HCT116 (cell line): ENCODE measurements at regions not wholly inside any gene's neighbourhood (a gene's known extent, or its start where the extent isn't known, plus 50 kb on each side); places are given as distances from the start of the nearest gene placed in this dataset.

Experiments
- ATAC-seq: fragments of 200-7000 bp; cut with Tn5 transposase; 2 replicates; pipeline ENCODE4 v1.9.1; 2020; ENCODE audit warnings: mild to moderate bottlenecking, moderate library complexity
- BruUV-seq: library from RNA; stranded (reverse); fragments of 400-500 nt; replicated peaks from 2 replicates; lab custom pipeline; 2021; lab: Mats Ljungman, UMichigan
- CTCF ChIA-PET: fragments of 300-600 bp; sonication (Branson Sonifier 250); formaldehyde crosslinking; loops from one replicate; lab custom pipeline; 2021; ENCODE audit warnings: antibody characterized with exemption; lab: Charles Lee
- POLR2A ChIA-PET: fragments of 300-600, 350-600 bp; sonication (Branson Sonifier 250); formaldehyde crosslinking; loops from one replicate; lab custom pipeline; 2021; ENCODE audit warnings: antibody characterized with exemption; lab: Charles Lee
- RAD21 ChIA-PET, 2 experiments: fragments of 300-600 bp; sonication (Branson Sonifier 250); formaldehyde crosslinking; loops; one replicate each; lab custom pipeline; 2023; ENCODE audit warnings: low total read pairs in 2 of 2; ENCODE audit not compliant: uncharacterized antibody in 2 of 2, unreplicated experiment in 2 of 2, low non-redundant PET in 1 of 2; lab: Charles Lee
- DNase-seq: peaks from one replicate; pipeline ENCODE4 v3.0.0-alpha.2; 2010; ENCODE audit warnings: low read depth, low spot score
- H2AFZ ChIP-seq: fragments of 200-600 bp; shearing (Covaris generic), sonication (generic); 2 replicates; pipeline ENCODE4 v1.6.1; 2017; ENCODE audit warnings: low read depth, mixed run types, mixed read lengths, antibody characterized with exemption, low read length; ENCODE audit not compliant: poor library complexity, severe bottlenecking
- H3K27ac ChIP-seq: 2 replicates; pipeline ENCODE4 v1.5.1; 2012; ENCODE audit warnings: low read depth, low read length
- H3K27me3 ChIP-seq: fragments of 200-600 bp; sonication (generic); 2 replicates; pipeline ENCODE4 v1.6.1; 2016; ENCODE audit warnings: mixed run types, low read length, mixed read lengths; ENCODE audit not compliant: insufficient read depth
- H3K36me3 ChIP-seq, 2 experiments: fragments of 200-500 bp in 1 of 2; fragments of 200-600 bp in 1 of 2; sonication (Bioruptor generic) in 1 of 2; sonication (generic) in 1 of 2; 2 replicates each; pipeline versions ENCODE4 v1.5.1 to v1.6.1; 2014 to 2016; ENCODE audit warnings: low read length in 2 of 2, inconsistent platforms in 1 of 2, mixed read lengths in 1 of 2, mixed run types in 1 of 2; ENCODE audit not compliant: insufficient read depth in 2 of 2, control insufficient read depth in 1 of 2
- H3K4me1 ChIP-seq, 2 experiments: fragments of 200-600 bp in 1 of 2; sonication (generic) in 1 of 2; 2 replicates each; pipeline versions ENCODE4 v1.5.1 to v1.6.1; 2012 to 2017; ENCODE audit warnings: low read length in 2 of 2, inconsistent platforms in 1 of 2, mild to moderate bottlenecking in 1 of 2, mixed read lengths in 1 of 2, mixed run types in 1 of 2, moderate library complexity in 1 of 2; ENCODE audit not compliant: insufficient read depth in 2 of 2, control insufficient read depth in 1 of 2
- H3K4me2 ChIP-seq: fragments of 200-600 bp; sonication (generic); 2 replicates; pipeline ENCODE4 v1.6.1; 2017; ENCODE audit warnings: mixed run types, low read length, mixed read lengths
- H3K4me3 ChIP-seq, 2 experiments: fragments of 200-600 bp in 1 of 2; sonication (generic) in 1 of 2; replicated peaks in 1 of 2; 2 replicates each; pipeline ENCODE4 v1.5.1; 2011 to 2016; ENCODE audit warnings: low read length in 2 of 2, control low read depth in 1 of 2, low read depth in 1 of 2, mild to moderate bottlenecking in 1 of 2, mixed read lengths in 1 of 2, mixed run types in 1 of 2
- H3K79me2 ChIP-seq: fragments of 200-600 bp; sonication (generic); 2 replicates; pipeline ENCODE4 v1.6.1; 2017; ENCODE audit warnings: mild to moderate bottlenecking, mixed run types, low read length, moderate library complexity, mixed read lengths; ENCODE audit not compliant: insufficient read depth
- H3K9ac ChIP-seq: fragments of 200-600 bp; sonication (generic); 2 replicates; pipeline ENCODE4 v1.6.1; 2016; ENCODE audit warnings: low read length, mixed read lengths
- H3K9me2 ChIP-seq: fragments of 200-600 bp; sonication (generic), shearing (Covaris generic); 2 replicates; pipeline ENCODE4 v1.6.1; 2017; ENCODE audit warnings: mixed run types, mild to moderate bottlenecking, moderate library complexity; ENCODE audit not compliant: insufficient read depth
- H3K9me3 ChIP-seq, 2 experiments: fragments of 200-500 bp in 1 of 2; fragments of 200-600 bp in 1 of 2; sonication (Bioruptor generic) in 1 of 2; sonication (generic) in 1 of 2; 2 replicates each; pipeline ENCODE4 v1.6.1; 2014 to 2017; ENCODE audit warnings: low read length in 2 of 2, mixed read lengths in 2 of 2, inconsistent platforms in 1 of 2, low read depth in 1 of 2, mild to moderate bottlenecking in 1 of 2, mixed run types in 1 of 2, moderate library complexity in 1 of 2; ENCODE audit not compliant: control insufficient read depth in 1 of 2, insufficient read depth in 1 of 2
- H4K20me1 ChIP-seq: fragments of 200-600 bp; sonication (generic), shearing (Covaris generic); 2 replicates; pipeline ENCODE4 v1.6.1; 2017; ENCODE audit warnings: mixed run types, mild to moderate bottlenecking, moderate library complexity; ENCODE audit not compliant: insufficient read depth
- ATF3 ChIP-seq: IDR thresholded peaks from 2 replicates; pipeline ENCODE4 v1.6.1; 2012
- CBX3 ChIP-seq: IDR thresholded peaks from 2 replicates; pipeline ENCODE4 v1.6.1; 2012; ENCODE audit warnings: low read depth
- CEBPB ChIP-seq: IDR thresholded peaks from 2 replicates; pipeline ENCODE4 v1.6.1; 2012; ENCODE audit warnings: low read depth
- EGR1 ChIP-seq: IDR thresholded peaks from 2 replicates; pipeline ENCODE4 v1.6.1; 2012; ENCODE audit warnings: low read depth
- EZH2phosphoT487 ChIP-seq: fragments of 200-600 bp; IDR thresholded peaks from 2 replicates; pipeline ENCODE4 v1.6.1; 2018; ENCODE audit warnings: antibody characterized with exemption, borderline replicate concordance
- FOSL1 ChIP-seq: IDR thresholded peaks from 2 replicates; pipeline ENCODE4 v1.6.1; 2012; ENCODE audit warnings: low read depth
- JUND ChIP-seq: IDR thresholded peaks from 2 replicates; pipeline ENCODE4 v1.6.1; 2012
- MAX ChIP-seq: IDR thresholded peaks from 2 replicates; pipeline ENCODE4 v1.6.1; 2012
- POLR2AphosphoS5 ChIP-seq: IDR thresholded peaks from 2 replicates; pipeline ENCODE4 v1.6.1; 2011; ENCODE audit warnings: mild to moderate bottlenecking, low read depth, low read length, moderate library complexity
- RAD21 ChIP-seq: IDR thresholded peaks from 2 replicates; pipeline ENCODE4 v1.6.1; 2012; ENCODE audit warnings: low read depth, mild to moderate bottlenecking
- REST ChIP-seq: IDR thresholded peaks from 2 replicates; pipeline ENCODE4 v1.6.1; 2012; ENCODE audit warnings: low read depth
- SIN3A ChIP-seq: IDR thresholded peaks from 2 replicates; pipeline ENCODE4 v1.6.1; 2012; ENCODE audit warnings: low read depth
- SP1 ChIP-seq: IDR thresholded peaks from 2 replicates; pipeline ENCODE4 v1.6.1; 2012; ENCODE audit warnings: low read depth
- SRF ChIP-seq: IDR thresholded peaks from 2 replicates; pipeline ENCODE4 v1.6.1; 2012; ENCODE audit warnings: low read depth
- TCF7L2 ChIP-seq: IDR thresholded peaks from 2 replicates; pipeline ENCODE4 v1.7.0; 2011; ENCODE audit warnings: borderline replicate concordance, inconsistent platforms; ENCODE audit not compliant: insufficient read depth, insufficient read length; ENCODE audit errors: extremely low read depth
- intact Hi-C: fragments of 100-400 bp; cut with micrococcal nuclease; formaldehyde crosslinking; loops from 2 replicates; pipeline ENCODE4 v1.10.0; 2022
- TF ChIP-seq, protein P1 (sequence below), 3 experiments: fragments of 200-600 bp in 1 of 3; sonication (generic) in 1 of 3; IDR thresholded peaks in 2 of 3; conservative IDR thresholded peaks in 1 of 3; 2 replicates each; pipeline ENCODE4 v1.5.1; 2012 to 2017; ENCODE audit warnings: low read depth in 2 of 3, low read length in 2 of 3, antibody characterized with exemption in 1 of 3, borderline replicate concordance in 1 of 3, control low read depth in 1 of 3, mild to moderate bottlenecking in 1 of 3, mixed read lengths in 1 of 3, mixed run types in 1 of 3, moderate library complexity in 1 of 3; ENCODE audit not compliant: insufficient read depth in 1 of 3
- TF ChIP-seq, protein P2 (sequence below): IDR thresholded peaks from 2 replicates; pipeline ENCODE4 v1.6.1; 2011; ENCODE audit warnings: mild to moderate bottlenecking, low read length, moderate library complexity; ENCODE audit not compliant: insufficient replicate concordance; ENCODE audit errors: extremely low read depth

DNA sequence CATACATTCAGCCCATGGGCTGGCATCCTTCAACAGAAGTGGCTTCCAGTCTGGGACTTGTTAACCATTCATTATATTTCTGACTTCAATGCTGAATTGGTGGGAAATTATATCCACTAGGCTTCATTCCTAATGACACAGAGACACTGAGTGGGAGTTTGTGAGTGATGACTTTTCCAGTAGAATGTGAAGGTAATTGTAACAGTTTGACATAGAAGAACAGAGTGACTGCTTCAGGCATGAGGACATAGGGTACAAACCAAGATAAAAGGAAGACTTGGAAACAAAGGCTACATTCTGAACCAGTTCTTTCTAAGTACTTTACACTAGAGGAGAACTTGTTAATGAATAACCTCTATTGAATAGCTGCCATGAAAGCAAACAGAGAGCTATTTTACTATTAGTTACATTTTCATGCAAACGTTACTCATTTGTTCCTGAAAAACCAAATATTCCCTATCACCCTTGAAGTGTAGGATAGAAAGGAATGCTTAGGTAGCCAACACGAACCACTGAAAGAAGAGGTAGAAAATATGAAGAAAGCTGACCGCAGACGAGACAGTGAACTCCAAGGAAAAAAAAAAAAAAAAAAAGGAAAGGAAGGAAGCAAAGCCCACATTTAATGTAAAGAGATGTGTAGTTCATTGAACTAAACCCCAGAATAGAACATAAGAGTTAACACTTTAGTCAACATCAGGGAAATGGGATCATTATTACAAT lies 237.0 kb upstream of the SEMA3C start:
- DNase-seq: peak; percentile 50
- no peaks in the 10 kb centered on the region for H4K20me1 ChIP-seq
- BruUV-seq: no TSS peak
- intact Hi-C loops: no loop called here
- TF ChIP-seq TCF7L2 (no peak), EGR1 (peak; percentile 15; the same call in 1 of the 2 replicates), FOSL1 (0 out of 2 replicates have a peak, but pooled peaks have one; percentile 8), EZH2phosphoT487 (no peak), JUND (peak; percentile 31; the same call in 1 of the 2 replicates), ATF3 (no peak), MAX (0 out of 2 replicates have a peak, but pooled peaks have one; percentile 24), CEBPB (no peak), RAD21 (peak; percentile 23), CBX3 (0 out of 2 replicates have a peak, but pooled peaks have one; percentile 10), SIN3A (0 out of 2 replicates have a peak, but pooled peaks have one; percentile 32), SP1 (peak; percentile 45), REST (no peak), POLR2AphosphoS5 (no peak), SRF (no peak)
- TF ChIP-seq, protein P1, sequence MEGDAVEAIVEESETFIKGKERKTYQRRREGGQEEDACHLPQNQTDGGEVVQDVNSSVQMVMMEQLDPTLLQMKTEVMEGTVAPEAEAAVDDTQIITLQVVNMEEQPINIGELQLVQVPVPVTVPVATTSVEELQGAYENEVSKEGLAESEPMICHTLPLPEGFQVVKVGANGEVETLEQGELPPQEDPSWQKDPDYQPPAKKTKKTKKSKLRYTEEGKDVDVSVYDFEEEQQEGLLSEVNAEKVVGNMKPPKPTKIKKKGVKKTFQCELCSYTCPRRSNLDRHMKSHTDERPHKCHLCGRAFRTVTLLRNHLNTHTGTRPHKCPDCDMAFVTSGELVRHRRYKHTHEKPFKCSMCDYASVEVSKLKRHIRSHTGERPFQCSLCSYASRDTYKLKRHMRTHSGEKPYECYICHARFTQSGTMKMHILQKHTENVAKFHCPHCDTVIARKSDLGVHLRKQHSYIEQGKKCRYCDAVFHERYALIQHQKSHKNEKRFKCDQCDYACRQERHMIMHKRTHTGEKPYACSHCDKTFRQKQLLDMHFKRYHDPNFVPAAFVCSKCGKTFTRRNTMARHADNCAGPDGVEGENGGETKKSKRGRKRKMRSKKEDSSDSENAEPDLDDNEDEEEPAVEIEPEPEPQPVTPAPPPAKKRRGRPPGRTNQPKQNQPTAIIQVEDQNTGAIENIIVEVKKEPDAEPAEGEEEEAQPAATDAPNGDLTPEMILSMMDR (IDR thresholded peaks at IDR 0.05 in 2 of 3, conservative IDR thresholded peaks at IDR 0.05 in 1 of 3; ENCODE audit: borderline replicate concordance in 1 of 3, insufficient read depth in 1 of 3, low read depth in 2 of 3, low read length in 2 of 3): no peak
- TF ChIP-seq, protein P2, sequence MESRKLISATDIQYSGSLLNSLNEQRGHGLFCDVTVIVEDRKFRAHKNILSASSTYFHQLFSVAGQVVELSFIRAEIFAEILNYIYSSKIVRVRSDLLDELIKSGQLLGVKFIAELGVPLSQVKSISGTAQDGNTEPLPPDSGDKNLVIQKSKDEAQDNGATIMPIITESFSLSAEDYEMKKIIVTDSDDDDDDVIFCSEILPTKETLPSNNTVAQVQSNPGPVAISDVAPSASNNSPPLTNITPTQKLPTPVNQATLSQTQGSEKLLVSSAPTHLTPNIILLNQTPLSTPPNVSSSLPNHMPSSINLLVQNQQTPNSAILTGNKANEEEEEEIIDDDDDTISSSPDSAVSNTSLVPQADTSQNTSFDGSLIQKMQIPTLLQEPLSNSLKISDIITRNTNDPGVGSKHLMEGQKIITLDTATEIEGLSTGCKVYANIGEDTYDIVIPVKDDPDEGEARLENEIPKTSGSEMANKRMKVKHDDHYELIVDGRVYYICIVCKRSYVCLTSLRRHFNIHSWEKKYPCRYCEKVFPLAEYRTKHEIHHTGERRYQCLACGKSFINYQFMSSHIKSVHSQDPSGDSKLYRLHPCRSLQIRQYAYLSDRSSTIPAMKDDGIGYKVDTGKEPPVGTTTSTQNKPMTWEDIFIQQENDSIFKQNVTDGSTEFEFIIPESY: no peak
- TF ChIP-seq, all 23 proteins: peak for 8
- Histone ChIP-seq H3K27me3 (no peaks in the 10 kb centered on the region), H3K9me2 (no peaks in the 10 kb centered on the region), H3K4me1 (peaks cover 10 to 32% of the 10 kb centered on the region in 2 experiments; a peak in 3 of 4 replicates), H3K79me2 (no peaks in the 10 kb centered on the region), H2AFZ (peak overlapping the region; percentile 87), H3K9me3 (no peaks in the 10 kb centered on the region), H3K4me3 (no peak overlapping the region), H3K36me3 (no peaks in the 10 kb centered on the region), H3K4me2 (peak overlapping the region; percentile 48), H3K27ac (no peak overlapping the region), H3K9ac (no peak overlapping the region)
- ChIA-PET POLR2A (no interaction called here), CTCF (no interaction called here), RAD21 (no interaction called here)
- peak; percentile 55 for ATAC-seq
